ENCODE measurements at regions not wholly inside any gene's neighbourhood (a gene's known extent, or its start where the extent isn't known, plus 50 kb on each side); places are given as distances from the start of the nearest gene placed in this dataset.

DNA sequence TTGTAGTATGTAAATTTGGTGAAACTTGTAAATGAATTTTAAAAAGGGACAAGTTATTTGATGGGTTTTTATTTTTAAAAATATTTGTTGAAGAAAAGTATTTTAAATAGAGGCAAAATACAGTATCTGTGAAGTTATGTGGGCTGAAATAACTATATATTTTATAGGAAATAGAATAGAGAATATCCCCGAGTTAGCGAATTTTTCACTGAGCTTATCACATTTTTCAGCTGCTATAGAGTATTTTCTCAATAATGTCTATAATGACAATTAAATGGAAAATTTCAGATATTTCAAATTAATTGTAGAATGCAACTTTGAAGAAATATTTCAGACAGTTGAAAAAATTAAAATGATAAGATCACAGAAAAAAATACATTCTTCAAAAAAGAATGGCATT lies 166.4 kb upstream of the TP63 start:
- TF ChIP-seq, protein P1, sequence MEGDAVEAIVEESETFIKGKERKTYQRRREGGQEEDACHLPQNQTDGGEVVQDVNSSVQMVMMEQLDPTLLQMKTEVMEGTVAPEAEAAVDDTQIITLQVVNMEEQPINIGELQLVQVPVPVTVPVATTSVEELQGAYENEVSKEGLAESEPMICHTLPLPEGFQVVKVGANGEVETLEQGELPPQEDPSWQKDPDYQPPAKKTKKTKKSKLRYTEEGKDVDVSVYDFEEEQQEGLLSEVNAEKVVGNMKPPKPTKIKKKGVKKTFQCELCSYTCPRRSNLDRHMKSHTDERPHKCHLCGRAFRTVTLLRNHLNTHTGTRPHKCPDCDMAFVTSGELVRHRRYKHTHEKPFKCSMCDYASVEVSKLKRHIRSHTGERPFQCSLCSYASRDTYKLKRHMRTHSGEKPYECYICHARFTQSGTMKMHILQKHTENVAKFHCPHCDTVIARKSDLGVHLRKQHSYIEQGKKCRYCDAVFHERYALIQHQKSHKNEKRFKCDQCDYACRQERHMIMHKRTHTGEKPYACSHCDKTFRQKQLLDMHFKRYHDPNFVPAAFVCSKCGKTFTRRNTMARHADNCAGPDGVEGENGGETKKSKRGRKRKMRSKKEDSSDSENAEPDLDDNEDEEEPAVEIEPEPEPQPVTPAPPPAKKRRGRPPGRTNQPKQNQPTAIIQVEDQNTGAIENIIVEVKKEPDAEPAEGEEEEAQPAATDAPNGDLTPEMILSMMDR (IDR thresholded peaks at IDR 0.05; ENCODE audit: insufficient read depth, low read length), result no peak
- TF ChIP-seq POLR2AphosphoS5 (IDR thresholded peaks at IDR 0.05; ENCODE audit: low read depth), result no peak

Data from HL-60 (cell line).